ENCODE measurements at regions not wholly inside any gene's neighbourhood (a gene's known extent, or its start where the extent isn't known, plus 50 kb on each side); places are given as distances from the start of the nearest gene placed in this dataset.

DNA sequence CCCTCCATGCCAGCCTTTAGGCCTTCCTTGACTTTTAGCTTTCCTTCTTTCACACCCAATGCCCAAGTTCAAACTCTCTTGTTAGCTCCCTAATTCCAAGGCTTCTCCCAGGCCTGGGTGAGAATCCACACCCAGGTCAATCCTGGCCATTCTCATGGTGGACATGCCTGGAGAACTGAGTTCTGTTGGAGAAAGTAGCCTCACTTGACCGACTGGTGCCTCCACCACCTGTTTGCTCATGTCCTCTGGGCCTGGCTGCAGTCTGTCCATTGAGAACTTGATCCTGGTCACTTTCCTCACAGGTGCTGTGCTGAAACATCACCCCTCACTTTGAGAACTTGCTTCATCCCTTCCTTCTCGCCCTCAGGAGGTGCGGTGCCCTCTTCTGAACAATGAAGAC, 189.1 kb upstream of the TWIST2 start:
- no peak for DNase-seq (ENCODE audit: low read depth)
- TF ChIP-seq CTCF (conservative IDR thresholded peaks at IDR 0.05; ENCODE audit: low read length): no peak
- H3K4me3 ChIP-seq (ENCODE audit: low read length): no peak overlapping the region

- no peak for DNase-seq (ENCODE audit: low read depth)
- TF ChIP-seq CTCF (conservative IDR thresholded peaks at IDR 0.05; ENCODE audit: low read length): no peak
- H3K4me3 ChIP-seq (ENCODE audit: low read length): no peak overlapping the region
Observed at GRCh38 chr2:238659231-238659630, 188.7 kb upstream of the TWIST2 start.

DNA sequence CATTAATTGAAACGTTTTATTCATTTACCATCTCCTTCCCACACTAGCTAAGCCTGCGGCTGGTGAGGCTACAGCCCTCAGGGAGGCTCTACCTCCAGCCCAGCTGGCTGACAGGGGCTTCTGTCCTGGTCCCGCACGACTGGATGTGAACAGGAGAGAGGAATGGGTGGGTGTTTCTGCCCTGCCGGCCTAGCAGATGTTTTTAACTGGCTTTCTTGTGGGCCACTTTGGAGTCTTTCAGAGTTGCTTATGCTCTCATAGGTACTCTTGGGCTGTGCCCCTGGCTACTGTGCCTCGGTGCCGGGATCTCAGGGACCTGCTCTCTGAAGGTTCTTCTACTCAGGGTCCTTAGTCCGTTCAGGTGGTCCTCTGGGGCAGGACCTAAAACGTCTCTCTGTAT, 184.3 kb upstream of the TWIST2 start:
- TF ChIP-seq CTCF (conservative IDR thresholded peaks at IDR 0.05; ENCODE audit: low read length): no peak
- H3K4me3 ChIP-seq (ENCODE audit: low read length): no peak overlapping the region
- no peak for DNase-seq (ENCODE audit: low read depth)

GRCh38 chr2:238665919-238666318, 182.0 kb upstream of the TWIST2 start:
- TF ChIP-seq CTCF (conservative IDR thresholded peaks at IDR 0.05; ENCODE audit: low read length): no peak
- no peak for DNase-seq (ENCODE audit: low read depth)
- H3K4me3 ChIP-seq (ENCODE audit: low read length): no peak overlapping the region

DNA sequence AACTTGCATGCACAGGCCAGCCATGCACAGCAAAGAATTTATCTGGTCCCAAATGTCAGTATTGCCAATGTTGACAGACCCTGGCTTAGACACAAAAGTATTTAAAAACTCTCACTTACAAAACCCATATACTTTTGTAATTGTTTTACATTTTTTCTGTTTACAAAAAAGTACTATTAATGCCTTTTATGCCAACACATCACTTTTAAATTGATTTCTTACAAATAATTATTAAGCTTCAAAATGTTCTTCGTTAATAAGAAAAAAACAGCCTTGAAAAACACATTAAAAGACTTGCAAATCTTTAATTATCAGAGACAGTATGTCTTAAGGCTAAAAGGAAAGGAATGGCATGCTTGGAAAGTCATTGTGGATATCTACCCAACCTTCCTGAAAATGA, 181.3 kb upstream of the TWIST2 start:
- DNase-seq (ENCODE audit: low read depth): no peak
- TF ChIP-seq CTCF (conservative IDR thresholded peaks at IDR 0.05; ENCODE audit: low read length): no peak
- no peak overlapping the region for H3K4me3 ChIP-seq (ENCODE audit: low read length)

- no peak overlapping the region for H3K4me3 ChIP-seq (ENCODE audit: low read length)
- peak; percentile 93 for DNase-seq (ENCODE audit: low read depth)
- no peak for TF ChIP-seq CTCF (conservative IDR thresholded peaks at IDR 0.05; ENCODE audit: low read length)
Observed at GRCh38 chr2:238667008-238667407, 180.9 kb upstream of the TWIST2 start.

DNA sequence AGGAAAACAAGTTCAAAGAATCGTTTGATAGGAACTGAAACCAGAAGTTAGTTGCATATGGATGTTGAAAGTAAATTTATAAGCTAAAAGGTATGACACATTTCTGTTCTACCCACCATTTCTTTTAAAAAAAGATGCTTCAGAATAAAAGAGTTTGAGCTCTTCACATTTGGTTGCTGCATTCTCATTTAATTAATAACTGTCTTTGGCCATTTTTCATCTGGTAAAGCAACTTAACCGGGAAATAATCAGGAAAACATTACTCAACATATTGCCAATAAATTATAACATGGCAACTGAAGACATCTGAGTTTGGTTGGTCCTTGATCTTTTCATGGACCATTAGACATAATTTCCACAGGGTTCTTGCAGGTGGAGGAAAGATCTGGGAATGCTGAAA, 180.2 kb upstream of the TWIST2 start:
- H3K4me3 ChIP-seq (ENCODE audit: low read length): no peak overlapping the region
- no peak for TF ChIP-seq CTCF (conservative IDR thresholded peaks at IDR 0.05; ENCODE audit: low read length)
- DNase-seq (ENCODE audit: low read depth): peak; percentile 20

All from AG10803 (cell line).